HS-27A (cell line): ENCODE measurements at regions not wholly inside any gene's neighbourhood (a gene's known extent, or its start where the extent isn't known, plus 50 kb on each side); places are given as distances from the start of the nearest gene placed in this dataset.

Experiments
- DNase-seq: peaks from one replicate; pipeline ENCODE4 v3.0.0-alpha.2; 2012; ENCODE audit warnings: low read depth, missing footprints

- DNase-seq = no peak
Measured at GRCh38 chr10:110375121-110375520, 70.4 kb upstream of the SMNDC1 start.

GRCh38 chr10:110376021-110376766, 71.5 kb upstream of the SMNDC1 start:
- no peak for DNase-seq

- DNase-seq = no peak
Measured at GRCh38 chr10:110376767-110377160, 72.0 kb upstream of the SMNDC1 start.

DNA sequence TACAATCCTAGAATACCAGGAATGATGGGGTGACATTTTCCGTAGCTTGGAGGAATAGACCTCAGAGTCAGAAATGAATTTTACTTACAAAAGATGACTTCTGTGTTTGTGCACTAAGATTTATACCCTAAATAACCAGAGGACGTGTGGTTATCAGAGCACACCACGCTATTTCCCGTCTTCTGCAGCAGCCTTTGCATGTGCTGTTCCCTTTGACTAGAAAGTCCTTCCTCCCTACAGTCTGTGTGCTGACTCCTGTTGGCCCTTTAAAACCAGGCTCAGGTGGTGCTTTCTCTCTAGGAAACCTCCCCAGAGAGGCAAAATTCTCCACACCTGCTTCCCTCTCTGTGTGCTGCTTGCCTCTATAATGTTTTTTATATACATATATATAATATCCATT, 73.3 kb upstream of the SMNDC1 start:
- DNase-seq = no peak

DNA sequence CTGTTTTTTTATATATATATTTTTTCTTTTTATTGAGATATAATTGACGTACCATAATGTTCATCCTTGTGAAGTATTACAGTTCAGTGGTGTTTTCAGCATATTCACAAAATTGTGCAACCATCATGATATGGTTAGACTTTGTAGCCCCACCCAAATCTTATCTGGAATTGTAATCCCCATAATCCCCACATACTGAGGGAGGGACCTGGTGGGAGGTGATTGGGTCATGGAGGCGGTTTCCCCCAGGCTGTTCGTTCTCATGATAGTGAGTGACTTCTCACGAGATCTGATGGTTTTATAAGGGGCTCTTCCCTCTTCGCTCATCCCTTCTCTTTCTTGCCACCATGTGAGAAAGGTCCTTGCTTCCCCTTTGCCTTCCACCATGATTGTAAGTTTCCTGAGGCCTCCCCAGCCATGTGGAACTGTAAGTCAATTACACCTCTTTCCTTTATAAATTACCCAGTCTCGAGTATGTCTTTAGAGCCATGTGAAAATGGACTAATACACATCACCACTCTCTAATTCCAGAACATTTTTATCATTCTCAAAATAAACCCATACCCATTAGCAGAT, 73.9 kb upstream of the SMNDC1 start:
- DNase-seq = no peak

GRCh38 chr10:110379831-110380230, 75.1 kb upstream of the SMNDC1 start:
- no peak for DNase-seq

DNA sequence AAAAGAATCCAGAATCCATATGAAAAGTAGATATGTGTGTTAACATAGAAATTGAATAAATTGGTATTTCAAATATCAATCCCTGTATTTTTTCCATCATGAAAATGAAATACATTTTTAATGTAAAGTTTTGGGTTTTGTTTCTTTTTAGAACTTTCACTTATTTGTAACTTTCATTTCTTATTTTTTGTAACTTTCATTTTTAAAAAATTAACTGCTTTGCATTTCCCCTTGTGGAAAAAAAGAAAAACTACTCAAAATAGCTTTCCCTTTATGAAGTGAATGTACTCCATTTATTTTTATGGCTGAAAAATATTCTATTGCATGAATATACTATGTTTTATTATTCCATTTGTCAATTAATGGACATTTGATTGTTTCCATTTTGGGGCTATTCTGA, 75.6 kb upstream of the SMNDC1 start:
- DNase-seq = no peak

GRCh38 chr10:110382695-110383094, 78.0 kb upstream of the SMNDC1 start:
- DNase-seq = no peak

GRCh38 chr10:110387617-110387982, 82.9 kb upstream of the SMNDC1 start:
- no peak for DNase-seq

GRCh38 chr10:110387983-110388686, 83.4 kb upstream of the SMNDC1 start:
- no peak for DNase-seq

- DNase-seq = no peak
Measured at GRCh38 chr10:110388687-110389052, 84.0 kb upstream of the SMNDC1 start.

- DNase-seq = no peak
Measured at GRCh38 chr10:110389255-110389654, 84.5 kb upstream of the SMNDC1 start.

GRCh38 chr10:110391541-110391940, 86.8 kb upstream of the SMNDC1 start:
- no peak for DNase-seq

DNA sequence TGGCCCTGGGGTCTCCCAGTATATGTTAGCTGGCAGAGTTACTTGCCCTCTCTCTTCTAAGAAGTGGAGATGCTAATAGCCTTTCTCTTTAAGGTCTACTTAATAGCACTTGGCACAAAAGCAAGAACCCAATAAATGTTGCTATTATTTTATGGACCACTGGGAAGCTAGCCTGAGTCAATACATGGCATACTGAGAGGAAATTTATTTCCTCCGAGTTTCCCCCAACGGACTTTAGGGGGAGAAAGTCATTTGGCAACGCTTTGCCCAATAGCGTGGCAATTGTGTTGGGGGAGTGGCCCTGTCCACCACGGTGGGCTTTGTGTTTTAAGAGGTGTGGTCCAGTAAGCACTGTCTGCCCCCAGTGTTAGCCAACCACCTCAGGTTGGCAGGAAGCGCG, 87.4 kb upstream of the SMNDC1 start:
- DNase-seq = no peak

DNA sequence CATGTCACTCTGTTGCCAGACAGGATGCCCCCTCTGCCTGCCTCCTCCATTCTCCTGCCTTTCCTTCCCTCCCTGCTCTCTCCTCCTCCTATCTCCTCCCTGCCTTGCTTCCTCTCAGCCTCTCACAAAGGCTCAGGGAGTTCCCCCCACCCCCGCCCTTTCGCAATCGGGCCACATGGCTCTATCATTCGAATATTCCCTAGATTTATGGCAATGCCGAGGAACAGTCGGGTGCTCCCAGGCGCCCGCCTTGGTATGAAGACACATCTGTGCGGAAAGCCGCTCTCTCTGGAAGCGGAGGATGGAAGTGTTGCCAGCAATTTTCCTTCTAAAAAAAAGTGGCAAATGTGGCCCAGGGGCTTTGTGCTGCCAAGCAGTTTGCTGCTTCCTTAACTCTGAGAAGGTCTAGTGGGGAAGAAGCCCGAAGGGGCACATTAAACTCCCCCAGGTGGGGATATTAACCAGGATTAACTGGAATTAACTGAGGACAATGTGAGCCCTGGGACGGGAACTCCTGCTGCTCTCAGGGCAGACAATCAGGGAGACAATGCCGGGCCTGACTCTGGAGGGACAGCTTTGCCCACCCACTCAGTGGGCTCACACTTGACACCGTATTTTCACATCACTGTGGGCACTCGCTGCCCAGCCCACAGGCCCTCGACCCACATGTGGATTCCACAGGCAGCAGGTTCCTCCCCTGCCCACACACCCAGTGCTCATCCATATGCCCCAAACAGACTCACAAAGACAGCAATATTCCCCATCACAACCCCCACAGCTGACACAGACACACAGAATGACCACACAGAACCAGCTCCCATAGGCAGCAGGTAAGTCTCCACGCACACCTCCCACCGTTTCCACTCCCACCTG, 88.4 kb upstream of the SMNDC1 start:
- no peak for DNase-seq

DNA sequence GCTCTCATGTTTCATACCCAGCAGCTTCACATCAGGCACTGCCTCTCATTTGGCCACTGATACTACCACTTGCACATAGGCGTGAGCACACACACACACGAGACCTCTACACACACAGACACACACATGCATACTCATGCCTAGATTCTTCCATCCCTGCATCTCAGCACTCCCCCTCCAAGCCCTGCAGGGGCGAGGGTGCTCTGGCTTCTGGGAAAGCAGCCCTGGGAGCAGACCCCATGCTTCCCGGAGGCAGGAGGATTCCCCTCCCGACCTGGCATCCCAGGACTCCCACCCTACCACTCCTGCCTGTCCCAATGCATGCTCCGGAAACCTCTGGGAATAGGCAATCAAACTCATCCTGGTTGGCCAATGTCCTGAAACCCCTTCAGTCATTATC, 89.1 kb upstream of the SMNDC1 start:
- DNase-seq = no peak

- DNase-seq = no peak
Measured at GRCh38 chr10:110394296-110394695, 89.6 kb upstream of the SMNDC1 start.

- DNase-seq = no peak
Measured at GRCh38 chr10:110394898-110395297, 90.2 kb upstream of the SMNDC1 start.

DNA sequence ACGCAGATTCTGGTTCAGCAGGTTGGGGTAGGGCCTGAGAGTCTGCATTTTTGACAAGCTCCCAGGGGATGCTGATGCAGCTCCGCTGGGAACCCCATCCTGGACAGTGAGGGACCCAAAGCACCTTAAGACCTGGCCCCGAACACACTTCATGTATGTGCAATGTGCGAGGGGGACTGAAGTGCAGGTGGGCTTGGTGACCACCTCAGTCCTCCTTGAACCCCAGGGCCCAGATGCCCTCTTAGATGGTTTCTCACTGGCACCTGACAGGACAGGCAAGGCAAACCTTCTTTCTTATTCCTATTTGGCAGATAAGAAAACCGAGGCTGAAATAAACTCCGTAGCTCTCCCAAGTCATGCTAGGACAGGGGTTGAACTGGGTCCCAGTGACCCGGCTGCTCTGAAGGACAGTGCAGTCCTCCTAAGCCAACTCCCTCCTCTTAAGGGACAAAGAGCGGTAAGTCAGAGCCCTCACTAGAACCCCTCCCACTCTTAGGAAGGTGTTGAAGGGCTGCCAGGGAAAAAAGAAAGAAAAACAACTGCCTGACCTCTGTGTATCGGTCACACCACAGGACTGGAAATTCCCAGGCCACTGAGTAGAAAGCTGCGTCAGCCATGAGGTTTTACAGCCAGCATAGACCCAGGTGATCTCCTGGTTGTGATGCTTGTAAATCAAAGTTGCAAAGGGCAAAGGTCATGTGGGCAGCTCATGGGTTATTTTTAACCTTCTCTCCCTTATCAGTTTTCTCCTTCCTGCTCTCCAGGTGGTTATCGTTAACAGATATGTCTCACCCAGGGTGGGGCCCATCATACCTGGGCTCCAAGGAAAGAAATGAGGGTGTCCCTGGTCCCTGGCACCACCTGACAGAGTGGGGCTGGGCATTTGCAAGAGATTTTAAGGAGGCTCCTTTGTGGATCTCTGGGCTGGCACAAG, 90.9 kb upstream of the SMNDC1 start:
- no peak for DNase-seq

- DNase-seq = no peak
Measured at GRCh38 chr10:110396284-110396651, 91.5 kb upstream of the SMNDC1 start.

- no peak for DNase-seq
Measured at GRCh38 chr10:110397856-110398255, 93.1 kb upstream of the SMNDC1 start.
